ENCODE measurements at regions not wholly inside any gene's neighbourhood (a gene's known extent, or its start where the extent isn't known, plus 50 kb on each side); places are given as distances from the start of the nearest gene placed in this dataset.

- 82 to 85% methylated on average over 12 of the region's 12 CpGs for WGBS, 2 donors
- TF ChIP-seq, protein P1, sequence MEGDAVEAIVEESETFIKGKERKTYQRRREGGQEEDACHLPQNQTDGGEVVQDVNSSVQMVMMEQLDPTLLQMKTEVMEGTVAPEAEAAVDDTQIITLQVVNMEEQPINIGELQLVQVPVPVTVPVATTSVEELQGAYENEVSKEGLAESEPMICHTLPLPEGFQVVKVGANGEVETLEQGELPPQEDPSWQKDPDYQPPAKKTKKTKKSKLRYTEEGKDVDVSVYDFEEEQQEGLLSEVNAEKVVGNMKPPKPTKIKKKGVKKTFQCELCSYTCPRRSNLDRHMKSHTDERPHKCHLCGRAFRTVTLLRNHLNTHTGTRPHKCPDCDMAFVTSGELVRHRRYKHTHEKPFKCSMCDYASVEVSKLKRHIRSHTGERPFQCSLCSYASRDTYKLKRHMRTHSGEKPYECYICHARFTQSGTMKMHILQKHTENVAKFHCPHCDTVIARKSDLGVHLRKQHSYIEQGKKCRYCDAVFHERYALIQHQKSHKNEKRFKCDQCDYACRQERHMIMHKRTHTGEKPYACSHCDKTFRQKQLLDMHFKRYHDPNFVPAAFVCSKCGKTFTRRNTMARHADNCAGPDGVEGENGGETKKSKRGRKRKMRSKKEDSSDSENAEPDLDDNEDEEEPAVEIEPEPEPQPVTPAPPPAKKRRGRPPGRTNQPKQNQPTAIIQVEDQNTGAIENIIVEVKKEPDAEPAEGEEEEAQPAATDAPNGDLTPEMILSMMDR (IDR thresholded peaks at IDR 0.05): no peak
- intact Hi-C loops (cut with DNase I): no loop called here
- ATAC-seq (no peak), DNase-seq (no peak)
- peaks cover 0 to 12% (median 6%) of the 10 kb centered on the region in 9 donors for H3K4me1 ChIP-seq
- no peaks in the 10 kb centered on the region for H3K9me3 ChIP-seq
- no peaks in the 10 kb centered on the region for H3K36me3 ChIP-seq
- no peak overlapping the region for H3K4me3 ChIP-seq
- H3K27me3 ChIP-seq: no peaks in the 10 kb centered on the region
- H3K27ac ChIP-seq: no peak overlapping the region
Observed at GRCh38 chr4:54571293-54572151, 86.2 kb upstream of the KIT start.

DNA sequence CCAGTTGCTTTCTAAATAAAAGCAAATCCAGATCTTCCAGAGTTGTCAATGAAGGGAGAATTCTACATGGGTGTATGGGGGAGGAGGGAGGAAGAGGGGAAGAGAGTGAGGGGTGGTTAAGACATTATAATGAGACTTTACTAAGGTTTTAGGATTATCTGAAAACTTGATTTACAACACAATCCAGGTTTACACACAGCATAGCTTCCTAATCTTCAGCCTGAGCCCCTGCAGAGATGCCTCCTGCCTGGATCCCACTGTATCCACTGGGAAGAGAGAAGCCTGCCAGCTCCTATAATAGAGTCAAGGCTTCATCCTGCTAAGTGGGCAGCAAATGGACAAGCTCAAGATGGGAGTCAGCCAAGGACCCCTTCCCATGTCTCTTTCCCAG, 85.6 kb upstream of the KIT start:
- intact Hi-C loops (cut with DNase I): no loop called here
- Histone ChIP-seq H3K27ac (no peak overlapping the region), H3K36me3 (no peaks in the 10 kb centered on the region), H3K9me3 (no peaks in the 10 kb centered on the region), H3K4me3 (no peak overlapping the region), H3K27me3 (no peaks in the 10 kb centered on the region), H3K4me1 (peaks cover 0 to 12% (median 6%) of the 10 kb centered on the region in 9 donors)
- TF ChIP-seq, protein P1 (IDR thresholded peaks at IDR 0.05): no peak
- DNase-seq: no peak
- ATAC-seq: no peak

DNA sequence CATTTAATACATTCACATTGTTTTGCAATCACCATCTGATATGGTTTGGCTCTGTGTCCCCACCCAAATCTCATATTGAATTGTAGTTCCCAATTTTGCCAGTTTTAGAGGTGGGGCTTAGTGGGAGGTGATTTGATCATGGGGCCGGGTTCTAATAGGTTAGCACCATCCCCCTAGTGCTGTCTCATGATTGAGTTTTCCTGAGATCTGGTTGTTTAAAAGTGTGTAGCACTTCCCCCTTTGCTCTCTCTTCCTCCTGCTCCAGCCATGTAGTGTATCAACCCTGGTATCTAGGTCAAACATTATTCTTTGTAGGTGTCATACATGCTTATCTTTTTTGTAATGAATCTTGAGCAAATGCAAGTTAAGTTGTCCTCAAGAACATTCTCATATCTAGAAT, 83.3 kb upstream of the KIT start:
- no peak overlapping the region for H3K27ac ChIP-seq
- DNase-seq: no peak
- no peak for ATAC-seq
- no peaks in the 10 kb centered on the region for H3K36me3 ChIP-seq
- H3K9me3 ChIP-seq: no peaks in the 10 kb centered on the region
- 88 to 89% methylated on average over 1 of the region's 1 CpG for WGBS, 2 donors
- no peak overlapping the region for H3K4me3 ChIP-seq
- intact Hi-C loops (cut with DNase I): no loop called here
- H3K4me1 ChIP-seq: no peaks in the 10 kb centered on the region
- TF ChIP-seq, protein P1 (IDR thresholded peaks at IDR 0.05): no peak
- no peaks in the 10 kb centered on the region for H3K27me3 ChIP-seq

DNA sequence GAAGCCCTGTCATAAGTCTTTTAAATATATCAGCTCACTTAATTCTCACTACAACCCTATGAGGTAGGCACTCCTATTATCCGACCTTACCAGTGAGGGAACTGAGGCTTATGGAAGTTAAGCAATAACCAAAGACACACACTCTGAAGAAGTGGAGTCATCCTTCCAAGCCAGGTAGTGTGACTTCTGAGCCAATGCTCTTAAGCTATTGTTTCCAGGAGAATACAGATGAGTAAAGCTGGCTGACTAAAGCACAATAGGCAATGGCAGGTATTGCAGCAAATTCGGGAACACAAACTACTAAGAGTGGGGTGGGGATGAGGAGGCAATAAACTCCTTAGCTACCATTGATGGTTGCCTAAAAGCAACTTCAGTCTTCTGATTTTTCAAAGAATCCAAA, 81.8 kb upstream of the KIT start:
- no peak overlapping the region for H3K27ac ChIP-seq
- intact Hi-C loops (cut with DNase I): no loop called here

More for the DNA sequence above, 81.8 kb upstream of the KIT start:
- H3K9me3 ChIP-seq: no peaks in the 10 kb centered on the region
- 78 to 83% methylated on average over 2 of the region's 2 CpGs for WGBS, 2 donors
- no peak for DNase-seq
- H3K36me3 ChIP-seq: no peaks in the 10 kb centered on the region
- no peaks in the 10 kb centered on the region for H3K4me1 ChIP-seq
- H3K27me3 ChIP-seq: no peaks in the 10 kb centered on the region
- H3K4me3 ChIP-seq: no peak overlapping the region
- TF ChIP-seq, protein P1 (IDR thresholded peaks at IDR 0.05): no peak
- ATAC-seq: no peak
